DMS114 treated with DMSO at 0.1 percent for 48 hours (cell line): ENCODE measurements at regions not wholly inside any gene's neighbourhood (a gene's known extent, or its start where the extent isn't known, plus 50 kb on each side); places are given as distances from the start of the nearest gene placed in this dataset.
A peak's percentile ranks its signal among the peaks of the same experiment; 100 is the strongest.

Source experiments
- DNase-seq: peaks from one replicate; lab custom pipeline; 2025; ENCODE audit not compliant: unreplicated experiment; lab: John Stamatoyannopoulos, UW

- no peak for DNase-seq
Observed at GRCh38 chr3:148204131-148204530, 493.6 kb upstream of the AGTR1 start.

GRCh38 chr3:148205977-148206376 lies 491.7 kb upstream of the AGTR1 start:
- DNase-seq: no peak

- no peak for DNase-seq
Observed at GRCh38 chr3:148206446-148206845, 491.3 kb upstream of the AGTR1 start.

GRCh38 chr3:148208975-148209374 lies 488.7 kb upstream of the AGTR1 start:
- DNase-seq: no peak

- no peak for DNase-seq
Observed at GRCh38 chr3:148211725-148212124, 486.0 kb upstream of the AGTR1 start.

- no peak for DNase-seq
Observed at GRCh38 chr3:148214705-148215104, 483.0 kb upstream of the AGTR1 start.

GRCh38 chr3:148217317-148217716 lies 480.4 kb upstream of the AGTR1 start:
- DNase-seq: no peak

- no peak for DNase-seq
Observed at GRCh38 chr3:148218222-148218621, 479.5 kb upstream of the AGTR1 start.

GRCh38 chr3:148219999-148220398 lies 477.7 kb upstream of the AGTR1 start:
- DNase-seq: no peak

- DNase-seq: no peak
Observed at GRCh38 chr3:148221303-148221702, 476.4 kb upstream of the AGTR1 start.

- DNase-seq: no peak
Observed at GRCh38 chr3:148223266-148223665, 474.4 kb upstream of the AGTR1 start.

GRCh38 chr3:148226246-148226645 lies 471.5 kb upstream of the AGTR1 start:
- DNase-seq: no peak

- peak; percentile 29 for DNase-seq
Observed at GRCh38 chr3:148227534-148227933, 470.2 kb upstream of the AGTR1 start.

GRCh38 chr3:148229107-148229506 lies 468.6 kb upstream of the AGTR1 start:
- DNase-seq: no peak

- DNase-seq: no peak
Observed at GRCh38 chr3:148230473-148230872, 467.2 kb upstream of the AGTR1 start.

- no peak for DNase-seq
Observed at GRCh38 chr3:148232389-148232788, 465.3 kb upstream of the AGTR1 start.

- no peak for DNase-seq
Observed at GRCh38 chr3:148233403-148233802, 464.3 kb upstream of the AGTR1 start.

- DNase-seq: no peak
Observed at GRCh38 chr3:148234536-148234935, 463.2 kb upstream of the AGTR1 start.

- DNase-seq: no peak
Observed at GRCh38 chr3:148235566-148235965, 462.1 kb upstream of the AGTR1 start.

- DNase-seq: no peak
Observed at GRCh38 chr3:148238421-148238821, 459.3 kb upstream of the AGTR1 start.

GRCh38 chr3:148240351-148240750 lies 457.4 kb upstream of the AGTR1 start:
- no peak for DNase-seq

GRCh38 chr3:148243609-148244008 lies 454.1 kb upstream of the AGTR1 start:
- DNase-seq: no peak

GRCh38 chr3:148246291-148246923 lies 451.3 kb upstream of the AGTR1 start:
- DNase-seq: no peak
